Lower leg skin (tissue), 3 donors: ENCODE measurements at regions not wholly inside any gene's neighbourhood (a gene's known extent, or its start where the extent isn't known, plus 50 kb on each side); places are given as distances from the start of the nearest gene placed in this dataset.

Experiments used
- POLR2A ChIP-seq, 2 donors: fragments of 450-650 bp; IDR thresholded peaks; one replicate each; pipeline ENCODE4 v1.6.1; 2016 to 2017; ENCODE audit warnings: antibody characterized with exemption in 2 of 2, mild to moderate bottlenecking in 1 of 2, moderate library complexity in 1 of 2
- TF ChIP-seq, protein P1 (sequence below), 3 donors: fragments of 450-650 bp; IDR thresholded peaks; one replicate each; pipeline ENCODE4 v1.5.1; 2016; ENCODE audit warnings: antibody characterized with exemption in 3 of 3, mild to moderate bottlenecking in 3 of 3, moderate library complexity in 2 of 3

DNA sequence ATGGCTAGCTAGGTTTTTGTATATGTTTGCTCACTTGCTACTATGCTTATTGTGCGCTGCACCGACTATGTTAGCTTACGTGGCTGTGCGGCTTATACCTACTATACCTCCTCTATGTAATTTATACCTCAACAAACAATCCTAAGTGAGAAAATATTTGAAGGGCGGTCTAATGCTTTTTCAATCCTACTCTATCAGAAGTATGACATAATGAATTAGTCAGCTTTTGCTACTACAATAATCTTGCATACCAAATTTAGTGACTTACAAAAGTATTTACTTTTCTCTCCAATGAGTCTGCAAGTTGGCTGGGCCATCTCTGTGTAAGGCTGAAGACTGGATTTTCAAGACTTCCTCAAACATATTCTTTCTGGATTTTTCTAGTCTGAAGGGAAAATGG, 391.2 kb upstream of the NECTIN3 start:
- TF ChIP-seq, protein P1, sequence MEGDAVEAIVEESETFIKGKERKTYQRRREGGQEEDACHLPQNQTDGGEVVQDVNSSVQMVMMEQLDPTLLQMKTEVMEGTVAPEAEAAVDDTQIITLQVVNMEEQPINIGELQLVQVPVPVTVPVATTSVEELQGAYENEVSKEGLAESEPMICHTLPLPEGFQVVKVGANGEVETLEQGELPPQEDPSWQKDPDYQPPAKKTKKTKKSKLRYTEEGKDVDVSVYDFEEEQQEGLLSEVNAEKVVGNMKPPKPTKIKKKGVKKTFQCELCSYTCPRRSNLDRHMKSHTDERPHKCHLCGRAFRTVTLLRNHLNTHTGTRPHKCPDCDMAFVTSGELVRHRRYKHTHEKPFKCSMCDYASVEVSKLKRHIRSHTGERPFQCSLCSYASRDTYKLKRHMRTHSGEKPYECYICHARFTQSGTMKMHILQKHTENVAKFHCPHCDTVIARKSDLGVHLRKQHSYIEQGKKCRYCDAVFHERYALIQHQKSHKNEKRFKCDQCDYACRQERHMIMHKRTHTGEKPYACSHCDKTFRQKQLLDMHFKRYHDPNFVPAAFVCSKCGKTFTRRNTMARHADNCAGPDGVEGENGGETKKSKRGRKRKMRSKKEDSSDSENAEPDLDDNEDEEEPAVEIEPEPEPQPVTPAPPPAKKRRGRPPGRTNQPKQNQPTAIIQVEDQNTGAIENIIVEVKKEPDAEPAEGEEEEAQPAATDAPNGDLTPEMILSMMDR (IDR thresholded peaks at IDR 0.05): no peak
- no peak for TF ChIP-seq POLR2A (IDR thresholded peaks at IDR 0.05)
